GM18909 (cell line): ENCODE measurements at regions not wholly inside any gene's neighbourhood (a gene's known extent, or its start where the extent isn't known, plus 50 kb on each side); places are given as distances from the start of the nearest gene placed in this dataset.

Source experiments
- ATAC-seq: cut with Tn5 transposase; IDR thresholded peaks from one replicate; pipeline ENCODE4 v1.9.1; 2021; ENCODE audit warnings: mild to moderate bottlenecking; ENCODE audit not compliant: unreplicated experiment, poor library complexity

DNA sequence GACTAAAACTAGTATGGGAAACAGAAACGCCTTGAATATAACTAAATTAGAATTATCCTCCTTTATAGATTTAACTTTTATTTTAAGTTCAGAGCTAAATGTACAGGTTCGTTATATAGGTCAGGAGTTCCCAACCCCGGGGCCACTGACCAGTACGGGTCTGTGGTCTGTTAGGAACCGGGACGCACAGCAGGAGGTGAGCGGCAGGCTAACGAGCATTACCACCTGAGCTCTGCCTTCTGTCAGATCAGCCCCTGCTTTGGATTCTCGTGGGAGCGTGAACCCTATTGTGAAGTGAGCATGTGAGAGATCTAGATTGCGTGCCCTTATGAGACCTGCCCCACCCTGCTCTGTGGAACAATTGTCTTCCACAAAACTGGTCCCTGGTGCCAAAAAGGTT lies 51.0 kb downstream of the FAT4 start:
- ATAC-seq: no peak

DNA sequence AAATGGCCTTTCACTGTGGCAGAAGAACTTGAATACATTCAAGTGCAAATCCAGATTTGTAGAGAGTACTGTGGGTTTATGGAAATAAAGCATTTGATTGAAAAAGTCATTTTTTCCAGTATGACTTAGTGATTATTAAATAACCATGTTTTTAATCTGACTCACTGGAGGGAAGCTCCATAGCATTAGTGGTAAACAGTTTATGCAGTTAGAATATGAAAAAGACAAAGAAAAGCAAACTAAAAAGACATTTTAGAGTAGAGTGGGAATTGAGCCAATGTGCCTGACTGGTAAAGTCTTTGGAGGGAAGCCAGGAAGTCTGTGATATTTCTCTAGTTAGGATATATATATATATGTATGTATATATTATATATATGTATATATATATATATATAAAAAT lies 53.4 kb downstream of the FAT4 start:
- ATAC-seq: no peak

DNA sequence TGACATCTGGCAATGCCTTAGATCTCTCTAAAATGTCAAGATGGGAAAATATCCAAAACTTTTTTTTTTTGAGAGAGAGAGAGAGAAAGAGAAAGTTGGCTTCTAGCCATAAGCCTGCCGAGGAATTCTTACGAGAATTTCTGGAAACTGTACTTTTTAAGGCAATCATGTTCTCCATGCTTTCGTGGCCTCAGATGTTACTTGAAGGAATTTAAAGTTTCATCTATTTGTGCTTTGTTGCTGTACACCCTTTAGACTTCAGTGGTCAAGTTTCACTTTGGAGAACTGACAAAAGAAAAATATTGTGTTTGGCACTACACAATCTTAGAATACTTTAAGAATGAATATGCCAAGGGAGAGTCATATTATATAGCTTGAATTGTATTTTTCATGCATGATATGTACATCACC lies 53.9 kb downstream of the FAT4 start:
- no peak for ATAC-seq

DNA sequence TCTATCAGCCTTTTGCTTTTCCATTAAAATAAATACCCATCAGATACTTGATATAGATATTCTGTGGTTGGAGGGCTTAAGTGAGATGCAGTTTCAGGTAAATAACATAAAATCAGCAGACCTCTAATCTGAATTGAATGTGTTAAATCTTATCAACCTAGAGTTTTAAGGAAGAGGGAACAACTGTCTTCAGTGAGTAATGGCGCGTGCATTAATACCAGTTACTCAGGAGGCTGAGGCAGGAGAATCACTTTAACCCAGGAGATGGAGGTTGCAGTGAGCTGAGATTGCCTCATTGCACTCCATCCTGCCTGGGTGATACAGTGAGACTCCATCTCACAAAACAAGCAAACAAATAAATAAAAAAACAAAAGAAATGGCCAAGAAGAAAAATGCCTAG lies 54.3 kb downstream of the FAT4 start:
- no peak for ATAC-seq

DNA sequence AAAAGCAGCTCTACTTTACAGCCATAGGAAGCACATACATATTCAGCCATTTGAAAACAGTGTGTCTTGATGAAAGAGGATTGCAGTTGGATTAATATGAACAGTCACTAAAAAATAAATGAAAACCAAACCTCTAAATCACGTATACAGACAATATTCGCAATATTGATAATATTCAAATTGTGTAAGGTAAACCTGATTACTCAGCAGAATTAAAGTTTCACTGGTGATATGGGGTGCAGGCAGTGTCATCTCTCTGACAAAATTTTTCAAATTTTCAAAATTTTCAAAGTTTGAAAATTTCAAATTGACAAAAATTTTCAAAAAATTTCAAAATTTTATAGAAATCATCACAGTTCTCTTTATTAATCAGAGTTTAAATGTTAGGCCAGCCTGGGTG lies 55.7 kb downstream of the FAT4 start:
- ATAC-seq: no peak

DNA sequence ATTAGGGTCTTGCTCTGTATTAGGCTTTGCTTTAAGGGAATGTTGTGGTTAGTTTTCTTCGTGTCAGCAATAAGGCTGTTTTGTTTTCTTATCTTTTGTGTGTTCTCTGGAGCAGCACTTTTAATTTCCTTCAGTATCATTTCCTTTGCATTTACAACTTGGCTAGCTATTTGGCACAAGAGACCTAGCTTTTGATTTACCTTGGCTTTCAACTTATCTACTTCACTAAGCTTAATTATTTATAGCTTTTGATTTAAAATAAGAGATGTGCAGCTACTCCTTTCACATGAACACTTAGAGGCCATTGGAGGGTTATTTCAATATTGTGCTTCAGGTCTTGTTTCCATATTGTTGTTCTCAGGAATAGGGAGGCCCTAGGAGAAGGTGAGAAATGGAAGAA lies 68.2 kb downstream of the FAT4 start:
- no peak for ATAC-seq

DNA sequence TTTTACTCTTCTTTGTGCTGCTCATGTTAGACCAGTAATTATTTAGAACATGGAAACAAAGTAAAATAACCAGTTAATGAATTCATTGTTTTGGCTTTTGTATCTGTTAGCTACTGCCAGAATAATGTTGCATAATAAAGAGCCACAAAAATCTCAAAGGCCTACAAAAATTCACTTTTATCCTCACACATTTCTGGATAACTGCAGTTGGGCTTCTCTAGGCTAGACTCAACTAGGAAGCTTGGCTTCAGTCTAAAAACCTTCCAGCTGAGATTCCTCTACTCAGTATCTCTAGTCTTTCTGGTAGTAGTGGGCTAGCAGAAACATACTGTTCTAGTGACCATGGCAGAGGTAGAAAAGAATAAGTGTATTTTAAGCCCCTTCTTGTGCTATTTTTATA lies 73.0 kb downstream of the FAT4 start:
- ATAC-seq: no peak

DNA sequence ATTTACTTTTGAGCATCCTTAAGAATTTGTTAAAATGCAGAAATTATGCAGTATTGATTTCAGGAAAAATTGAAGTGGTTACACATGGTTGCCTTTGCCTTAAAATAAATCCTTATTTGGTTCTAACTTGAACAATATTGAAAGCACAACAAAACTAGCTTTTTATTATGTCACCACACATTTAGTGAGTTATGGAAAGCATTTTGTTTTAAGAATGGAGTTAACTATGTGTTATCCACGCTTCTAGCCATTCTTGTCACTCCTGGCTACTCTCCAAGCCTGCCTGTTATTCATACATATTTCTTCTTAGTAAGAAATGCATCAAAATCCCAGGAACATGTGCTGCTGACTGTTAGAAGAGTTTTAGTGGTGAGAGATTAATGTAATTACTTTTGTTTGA lies 73.9 kb downstream of the FAT4 start:
- ATAC-seq: no peak

DNA sequence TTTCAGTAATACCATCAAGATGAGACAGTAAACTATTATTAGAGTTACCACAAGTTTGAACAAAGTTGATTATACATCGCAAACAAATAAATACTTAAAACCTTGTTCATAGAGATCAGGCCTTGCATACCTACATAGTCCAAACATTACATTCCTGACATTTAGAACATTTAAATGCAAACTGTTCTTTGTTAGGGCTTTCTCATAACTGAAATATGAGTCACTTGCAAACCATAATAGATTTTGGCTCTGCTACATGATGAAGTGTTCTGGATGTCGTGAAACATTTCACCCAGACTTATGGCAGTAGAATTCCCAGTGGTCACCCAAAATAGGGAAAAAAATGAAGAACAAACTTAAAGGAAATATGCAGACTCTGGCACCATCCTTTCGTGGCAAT lies 75.0 kb downstream of the FAT4 start:
- ATAC-seq: no peak

DNA sequence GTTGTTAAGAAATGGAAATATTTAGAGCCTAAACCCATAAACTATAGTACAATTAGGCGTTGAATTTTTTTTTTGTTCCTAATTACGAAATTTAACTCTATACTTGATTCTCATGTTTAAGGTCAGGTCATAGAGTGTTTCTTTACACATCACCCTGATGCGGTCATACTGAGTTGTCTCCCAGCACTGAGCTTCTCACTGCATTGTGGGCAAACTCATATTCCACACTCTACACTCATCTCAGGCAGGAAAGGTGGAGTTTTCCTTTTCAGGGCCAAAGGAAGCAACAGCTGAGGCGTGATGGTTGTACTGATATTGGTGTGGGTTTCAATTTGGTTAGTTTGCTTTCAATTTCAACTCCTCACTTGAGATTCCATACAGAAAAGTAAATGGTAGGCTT lies 75.4 kb downstream of the FAT4 start:
- no peak for ATAC-seq

DNA sequence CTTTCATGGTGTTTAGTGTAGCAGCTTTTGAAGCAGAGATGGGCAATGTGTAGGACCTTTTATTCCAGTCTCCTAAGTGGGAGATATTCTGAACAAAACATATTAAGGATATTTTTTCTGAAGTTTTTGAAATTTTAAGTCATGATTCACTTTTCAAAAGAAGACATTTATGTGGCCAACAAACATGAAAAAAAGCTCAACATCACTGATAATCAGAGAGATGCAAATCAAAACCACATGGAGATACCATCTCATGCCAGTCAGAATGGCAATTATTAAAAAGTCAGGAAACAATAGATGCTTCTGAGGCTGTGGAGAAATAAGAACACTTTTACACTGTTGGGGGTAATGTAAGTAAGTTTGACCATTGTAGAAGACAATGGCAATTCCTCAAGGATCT lies 76.0 kb downstream of the FAT4 start:
- ATAC-seq: no peak

DNA sequence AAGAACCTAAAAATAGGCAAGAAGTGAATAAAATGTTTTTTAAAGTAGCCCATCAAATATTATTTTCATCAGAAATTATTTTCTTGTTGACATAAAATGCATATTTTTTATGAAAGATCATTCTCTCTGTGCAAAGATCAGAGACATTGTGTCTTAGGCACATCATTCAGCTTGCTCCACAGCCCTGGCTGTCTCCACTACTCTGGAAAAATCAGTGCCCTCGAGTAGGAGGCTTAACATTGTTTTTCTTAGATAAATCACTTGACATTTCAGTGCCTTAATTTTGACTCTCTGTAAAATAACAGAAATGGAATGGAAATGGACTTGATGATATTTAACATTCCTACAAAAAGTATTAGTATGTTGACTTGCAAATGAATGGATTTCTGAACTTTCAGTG lies 77.9 kb downstream of the FAT4 start:
- ATAC-seq: no peak

DNA sequence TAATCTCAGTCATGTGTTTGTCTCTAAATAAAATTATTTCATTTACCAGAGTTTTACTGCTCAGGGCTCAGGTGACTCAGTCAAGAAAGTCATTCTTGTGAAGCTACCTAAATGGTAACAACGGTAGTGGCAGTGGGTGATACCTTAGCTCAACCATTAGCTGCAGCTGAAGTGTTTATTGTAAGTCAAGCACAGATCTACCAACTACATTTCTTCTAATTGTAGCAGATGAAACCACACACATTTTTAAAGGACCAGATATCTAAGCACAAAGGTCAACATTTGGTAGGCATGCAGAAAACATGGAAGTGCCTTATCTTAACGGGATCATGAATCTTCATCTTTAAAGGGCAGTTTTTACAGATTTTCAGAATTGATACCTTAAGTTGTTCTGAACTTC lies 79.1 kb downstream of the FAT4 start:
- no peak for ATAC-seq

DNA sequence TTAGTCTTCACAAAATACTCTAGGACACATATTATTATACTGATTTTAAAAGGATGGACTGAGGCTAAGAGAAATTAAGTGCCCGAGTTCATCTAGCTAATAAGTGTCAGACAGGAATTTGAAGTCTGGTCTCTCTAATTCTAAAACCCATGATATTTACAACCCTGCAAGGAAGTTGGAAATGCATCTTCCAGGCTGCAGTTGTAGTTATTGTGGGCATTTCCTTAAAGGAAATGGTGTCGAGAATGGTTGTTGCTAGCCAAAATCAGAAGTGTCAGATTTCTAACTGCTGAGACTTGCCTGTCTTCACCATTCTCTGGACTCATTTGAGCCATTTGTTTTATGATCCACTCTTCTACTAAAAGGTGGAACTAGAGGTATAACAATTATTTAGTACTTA lies 82.5 kb downstream of the FAT4 start:
- no peak for ATAC-seq

DNA sequence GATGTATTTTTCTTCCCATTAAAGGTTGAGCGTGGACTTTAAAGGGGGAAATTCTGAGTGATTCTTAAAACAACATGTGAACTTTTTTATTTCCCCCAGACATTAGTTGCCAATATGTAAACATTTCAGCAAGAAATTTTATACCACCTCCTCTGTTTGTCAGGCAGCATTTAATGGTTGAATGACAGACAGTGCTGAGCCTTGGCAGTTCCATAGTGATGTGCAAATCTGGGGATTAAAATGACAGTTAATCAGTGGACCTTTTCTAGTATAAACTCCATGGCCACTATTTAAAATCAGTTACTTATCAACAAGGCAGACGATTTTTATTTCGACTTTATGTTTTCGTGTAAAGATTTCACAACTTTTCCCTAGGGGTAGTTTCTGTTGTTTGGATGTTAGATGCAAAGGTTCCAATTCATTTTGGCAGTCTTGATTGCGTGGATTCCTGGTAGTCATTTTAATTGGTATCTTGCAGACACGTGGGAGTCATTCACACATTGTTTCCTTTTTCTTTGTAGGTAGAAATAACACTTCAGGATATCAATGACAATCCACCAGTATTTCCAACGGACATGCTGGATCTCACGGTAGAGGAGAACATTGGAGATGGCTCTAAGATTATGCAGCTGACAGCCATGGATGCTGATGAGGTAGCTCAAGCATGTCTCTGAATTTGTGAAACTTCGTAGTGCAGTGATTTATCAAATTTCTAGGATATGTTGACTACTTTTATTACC lies 83.7 kb downstream of the FAT4 start:
- no peak for ATAC-seq

DNA sequence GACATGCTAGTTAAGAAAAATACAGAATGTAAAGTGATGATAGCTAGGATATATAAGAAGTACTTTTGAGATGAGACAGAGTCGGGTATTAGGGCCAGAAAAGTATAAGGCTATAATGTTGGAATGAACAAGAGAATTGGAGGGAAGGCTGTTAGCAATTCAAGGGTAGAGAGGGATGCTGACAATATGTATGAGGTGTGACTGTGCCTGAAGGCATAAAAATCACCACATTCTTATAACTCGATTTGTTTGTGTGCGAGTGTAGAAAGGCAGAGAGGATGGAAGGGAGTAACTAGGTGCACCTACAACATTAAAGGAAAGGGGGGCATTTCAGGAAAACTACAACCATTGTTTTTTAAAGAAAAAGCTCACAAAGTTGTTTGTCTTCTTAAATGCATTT lies 86.0 kb downstream of the FAT4 start:
- no peak for ATAC-seq

DNA sequence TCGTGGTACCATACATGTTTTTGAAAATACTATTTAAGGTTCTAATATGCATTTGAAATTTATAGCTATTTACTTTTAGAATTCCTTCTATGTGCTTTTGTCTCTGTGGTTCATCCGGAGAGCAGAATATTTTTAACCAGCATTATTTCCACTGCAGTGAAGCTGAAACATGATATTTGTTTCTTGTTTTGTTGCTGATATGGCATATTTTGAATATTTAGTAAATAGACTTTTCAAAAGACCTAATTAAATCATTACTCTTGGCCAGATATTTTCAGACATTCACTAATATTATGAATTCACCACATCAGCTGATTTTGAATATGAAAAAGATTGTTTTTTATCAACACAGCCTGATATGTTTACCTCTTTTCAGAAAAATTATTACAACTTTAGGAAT lies 87.0 kb downstream of the FAT4 start:
- ATAC-seq: no peak

DNA sequence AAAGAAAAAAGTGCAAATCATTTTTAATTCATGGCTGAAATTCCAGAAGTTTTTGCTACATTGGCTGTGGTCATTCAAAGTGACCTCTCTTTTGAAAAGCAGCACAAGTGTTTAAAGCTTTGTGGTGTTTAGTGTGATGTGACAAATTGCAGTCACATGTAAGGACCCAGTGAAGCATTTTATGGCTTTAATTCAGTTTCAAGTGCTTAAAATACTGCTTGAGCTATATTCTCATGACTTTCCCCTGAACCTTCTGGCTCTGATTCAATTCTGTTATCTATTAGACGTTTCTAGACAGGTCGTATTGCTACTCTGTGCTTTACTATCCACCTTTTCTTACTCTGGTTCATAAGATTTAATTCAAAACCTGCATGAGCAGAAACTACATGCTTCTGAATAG lies 105.8 kb downstream of the FAT4 start:
- ATAC-seq: no peak

DNA sequence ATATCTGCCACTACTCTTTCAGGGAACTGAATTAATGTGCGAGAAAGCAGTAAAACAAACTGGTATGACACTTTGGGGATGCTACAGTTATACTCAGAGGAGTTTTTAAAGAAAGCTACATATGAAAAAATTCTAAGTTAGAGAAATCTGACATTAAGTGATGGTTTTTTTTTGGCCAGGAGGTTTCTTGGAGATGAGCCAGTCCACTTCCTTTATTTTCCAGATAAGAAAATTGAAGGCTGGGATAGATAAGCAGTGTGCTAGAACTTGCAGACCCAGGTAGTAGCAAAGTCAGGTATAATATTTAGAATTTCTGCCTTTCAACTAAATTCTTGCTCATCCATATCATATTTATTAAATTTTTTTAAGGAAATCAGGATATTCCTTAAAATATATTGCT lies 106.8 kb downstream of the FAT4 start:
- no peak for ATAC-seq

DNA sequence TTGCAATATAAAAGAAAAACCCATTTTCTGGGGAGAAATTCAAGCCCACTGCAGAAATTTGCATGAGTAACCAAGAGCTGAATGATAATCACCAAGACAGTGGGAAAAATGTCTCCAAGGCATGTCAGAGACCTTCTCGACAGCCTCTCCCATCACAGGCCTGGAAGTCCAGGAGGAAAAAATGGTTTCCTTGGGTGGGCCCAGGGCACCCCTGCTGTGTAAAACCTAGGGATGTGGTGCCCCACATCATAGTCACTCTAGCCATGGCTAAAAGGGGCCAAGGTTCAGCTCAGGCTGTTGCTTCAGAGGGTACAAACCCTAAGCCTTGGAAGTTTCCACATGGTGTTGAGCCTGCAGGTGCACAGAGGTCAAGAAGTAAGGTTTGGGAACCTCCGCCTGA lies 108.4 kb downstream of the FAT4 start:
- no peak for ATAC-seq

DNA sequence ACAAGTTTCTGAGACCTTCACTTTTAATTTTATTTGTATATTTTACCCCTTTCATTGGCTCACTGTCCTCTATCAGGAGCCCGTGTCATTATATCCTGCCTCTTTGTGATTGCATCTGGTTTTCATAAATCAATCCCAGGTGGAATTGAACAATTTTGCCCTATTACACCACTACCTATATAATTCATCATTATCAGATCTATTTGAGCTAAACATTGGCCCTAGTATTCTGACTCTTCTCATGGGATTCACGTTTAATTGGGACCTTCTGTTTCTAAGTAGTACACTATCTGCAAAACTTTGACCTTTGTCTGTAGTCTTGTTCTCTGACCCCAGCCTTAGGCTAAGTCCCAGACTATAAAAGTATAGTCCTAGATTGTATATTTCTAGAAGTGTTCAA lies 114.1 kb downstream of the FAT4 start:
- ATAC-seq: no peak

DNA sequence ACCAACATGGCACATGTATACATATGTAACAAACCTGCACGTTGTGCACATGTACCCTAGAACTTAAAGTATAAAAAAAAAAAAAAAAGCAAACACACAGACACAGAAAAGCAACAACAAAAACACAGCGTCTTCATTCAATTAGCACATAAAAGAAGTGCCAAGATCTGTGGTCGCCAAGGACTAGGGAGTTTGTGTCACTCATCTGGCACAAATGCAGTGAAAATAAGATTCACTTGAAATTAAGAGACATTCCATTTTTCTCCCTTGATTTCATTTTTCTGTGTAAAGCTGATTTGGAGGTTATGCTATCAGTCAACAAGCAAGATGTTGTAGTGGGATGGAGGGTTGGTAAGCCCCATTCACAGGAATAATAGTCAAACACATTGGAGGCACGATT lies 115.3 kb downstream of the FAT4 start:
- ATAC-seq: no peak

DNA sequence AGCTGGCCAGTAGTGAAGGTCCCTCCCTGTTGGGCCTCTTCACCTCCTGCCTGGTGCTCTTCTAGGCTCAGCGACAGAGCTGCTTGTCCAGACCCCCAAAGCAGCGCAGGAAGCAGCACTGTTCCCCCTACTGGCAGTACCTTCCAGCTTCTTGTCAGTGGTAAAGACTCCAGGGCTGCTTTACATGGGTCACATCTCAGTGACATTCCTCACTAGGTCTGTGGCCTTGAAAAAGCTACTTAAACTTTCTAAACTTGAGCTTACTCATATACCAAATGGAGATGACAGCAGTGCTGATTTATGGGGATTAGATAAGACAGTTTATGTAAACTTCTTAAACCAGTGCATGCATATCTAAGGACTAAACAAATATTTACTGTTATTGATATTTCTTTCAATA lies 117.3 kb downstream of the FAT4 start:
- no peak for ATAC-seq
